H1 (cell line): ENCODE measurements at regions not wholly inside any gene's neighbourhood (a gene's known extent, or its start where the extent isn't known, plus 50 kb on each side); places are given as distances from the start of the nearest gene placed in this dataset.
A peak's percentile ranks its signal among the peaks of the same experiment; 100 is the strongest.

Source experiments
- CTCF ChIA-PET: fragments of 300-600 bp; sonication (Branson Sonifier 250); formaldehyde crosslinking; loops from one replicate; lab custom pipeline; 2021; ENCODE audit not compliant: partially characterized antibody; lab: Charles Lee
- POLR2A ChIA-PET: fragments of 300-600 bp; sonication (Branson Sonifier 250); formaldehyde crosslinking; loops from one replicate; lab custom pipeline; 2021; ENCODE audit warnings: inconsistent platforms; ENCODE audit not compliant: partially characterized antibody; lab: Charles Lee
- DNase-seq, 2 experiments: peaks; one replicate each; pipeline versions ENCODE4 v3.0.0 to v3.0.0-alpha.2; 2010 to 2022; ENCODE audit warnings: low spot score in 2 of 2, low read depth in 1 of 2, mixed read lengths in 1 of 2
- FAIRE-seq: peaks from 2 replicates; lab custom pipeline; 2011; peaks lifted over from hg19 to GRCh38; lab: Jason Lieb, UNC
- H2AFZ ChIP-seq: 2 replicates; pipeline ENCODE4 v1.8.1; 2012; ENCODE audit warnings: low read length, inconsistent platforms
- H2AK5ac ChIP-seq: 2 replicates; pipeline ENCODE4 v1.6.1; 2013; ENCODE audit warnings: low read depth, low read length
- H2BK120ac ChIP-seq: replicated peaks from 2 replicates; pipeline ENCODE3; 2013; ENCODE audit warnings: low read depth, low read length, inconsistent platforms
- H2BK12ac ChIP-seq: 2 replicates; pipeline ENCODE4 v1.6.1; 2013; ENCODE audit warnings: low read depth, low read length
- H2BK15ac ChIP-seq: 2 replicates; pipeline ENCODE4 v1.6.1; 2013; ENCODE audit warnings: low read length
- H2BK20ac ChIP-seq: 2 replicates; pipeline ENCODE4 v1.6.1; 2013; ENCODE audit warnings: low read length
- H2BK5ac ChIP-seq: 2 replicates; pipeline ENCODE4 v1.6.1; 2013; ENCODE audit warnings: low read depth, low read length
- H3K14ac ChIP-seq: 2 replicates; pipeline ENCODE4 v1.6.1; 2013; ENCODE audit warnings: inconsistent platforms; ENCODE audit not compliant: insufficient read length
- H3K18ac ChIP-seq: 2 replicates; pipeline ENCODE4 v1.6.1; 2013; ENCODE audit warnings: low read length; ENCODE audit errors: extremely low read depth
- H3K23ac ChIP-seq: 2 replicates; pipeline ENCODE4 v1.6.1; 2013; ENCODE audit warnings: inconsistent platforms; ENCODE audit not compliant: insufficient read length
- H3K23me2 ChIP-seq: 2 replicates; pipeline ENCODE4 v1.6.1; 2013; ENCODE audit warnings: low read depth, low read length
- H3K27ac ChIP-seq: 2 replicates; pipeline ENCODE4 v1.6.1; 2011; ENCODE audit warnings: low read depth, low read length, inconsistent platforms
- H3K27me3 ChIP-seq, 4 experiments: replicated peaks in 1 of 4; 1 replicate in 1 of 4; 2 replicates in 3 of 4; pipeline versions ENCODE4 v1.6.1 to v1.8.1; 2011 to 2013; ENCODE audit warnings: low read length in 3 of 4, mild to moderate bottlenecking in 3 of 4, inconsistent platforms in 2 of 4, mixed read lengths in 2 of 4, moderate library complexity in 1 of 4; ENCODE audit not compliant: control insufficient read depth in 3 of 4, insufficient read depth in 3 of 4; ENCODE audit errors: extremely low read depth in 1 of 4
- H3K36me3 ChIP-seq, 4 experiments: 2 replicates each; pipeline versions ENCODE4 v1.6.1 to v1.8.1; 2011 to 2013; ENCODE audit warnings: mild to moderate bottlenecking in 4 of 4, low read length in 3 of 4, moderate library complexity in 2 of 4, control low read depth in 1 of 4, inconsistent platforms in 1 of 4; ENCODE audit not compliant: insufficient read depth in 4 of 4, control insufficient read depth in 2 of 4
- H3K4ac ChIP-seq: replicated peaks from 2 replicates; pipeline ENCODE3; 2013; ENCODE audit warnings: low read length, low read depth, mixed read lengths, inconsistent platforms; ENCODE audit not compliant: insufficient read length
- H3K4me1 ChIP-seq, 4 experiments: replicated peaks in 1 of 4; 1 replicate in 1 of 4; 2 replicates in 3 of 4; pipeline versions ENCODE4 v1.6.1 to v1.8.1; 2011 to 2013; ENCODE audit warnings: low read length in 3 of 4, inconsistent platforms in 2 of 4, mixed read lengths in 1 of 4; ENCODE audit not compliant: insufficient read depth in 4 of 4, control insufficient read depth in 3 of 4
- H3K4me2 ChIP-seq, 2 experiments: 2 replicates each; pipeline versions ENCODE4 v1.6.1 to v1.8.1; 2011 to 2013; ENCODE audit warnings: low read depth in 2 of 2, low read length in 2 of 2, control low read depth in 1 of 2, inconsistent platforms in 1 of 2, mild to moderate bottlenecking in 1 of 2; ENCODE audit not compliant: insufficient read depth in 1 of 2
- H3K4me3 ChIP-seq, 4 experiments: fragments of 200-600, 300-600 bp in 1 of 4; sonication (generic), shearing (Covaris generic), sonication (Bioruptor Twin) in 1 of 4; 2 replicates each; pipeline versions ENCODE4 v1.5.1 to v1.8.1; 2011 to 2016; ENCODE audit warnings: low read length in 4 of 4, low read depth in 3 of 4, control low read depth in 2 of 4, inconsistent platforms in 2 of 4, mild to moderate bottlenecking in 2 of 4, mixed read lengths in 1 of 4, moderate library complexity in 1 of 4; ENCODE audit not compliant: insufficient read depth in 2 of 4; ENCODE audit errors: extremely low read depth in 1 of 4
- H3K56ac ChIP-seq: replicated peaks from 2 replicates; pipeline ENCODE3; 2013; ENCODE audit warnings: low read depth, mild to moderate bottlenecking, mixed read lengths, low read length, inconsistent platforms; ENCODE audit not compliant: insufficient read length
- H3K79me1 ChIP-seq: 2 replicates; pipeline ENCODE4 v1.6.1; 2013; ENCODE audit warnings: low read depth, low read length, control low read depth
- H3K79me2 ChIP-seq, 2 experiments: 2 replicates each; pipeline versions ENCODE4 v1.6.1 to v1.8.1; 2012 to 2013; ENCODE audit warnings: low read length in 2 of 2, mild to moderate bottlenecking in 2 of 2, inconsistent platforms in 1 of 2; ENCODE audit not compliant: insufficient read depth in 2 of 2, control insufficient read depth in 1 of 2
- H3K9ac ChIP-seq, 4 experiments: replicated peaks in 1 of 4; 1 replicate in 1 of 4; 2 replicates in 3 of 4; pipeline versions ENCODE4 v1.6.1 to v1.8.1; 2011 to 2013; ENCODE audit warnings: low read depth in 3 of 4, low read length in 3 of 4, control low read depth in 2 of 4, mild to moderate bottlenecking in 2 of 4, moderate library complexity in 2 of 4, inconsistent platforms in 1 of 4; ENCODE audit errors: extremely low read depth in 1 of 4
- H3K9me3 ChIP-seq, 2 experiments: 2 replicates each; pipeline versions ENCODE4 v1.6.1 to v1.8.1; 2012 to 2013; ENCODE audit warnings: mild to moderate bottlenecking in 2 of 2, moderate library complexity in 2 of 2, control low read depth in 1 of 2, inconsistent platforms in 1 of 2, low read depth in 1 of 2, low read length in 1 of 2, mixed read lengths in 1 of 2; ENCODE audit not compliant: insufficient read depth in 2 of 2
- H4K20me1 ChIP-seq, 2 experiments: replicated peaks in 1 of 2; 2 replicates each; pipeline versions ENCODE3 to v1.8.1; 2011 to 2013; ENCODE audit warnings: inconsistent platforms in 2 of 2, low read length in 2 of 2, mild to moderate bottlenecking in 1 of 2; ENCODE audit not compliant: insufficient read depth in 2 of 2, control insufficient read depth in 1 of 2
- H4K5ac ChIP-seq: 2 replicates; pipeline ENCODE4 v1.6.1; 2013; ENCODE audit warnings: low read length, low read depth, mixed read lengths, inconsistent platforms; ENCODE audit not compliant: insufficient read length
- H4K8ac ChIP-seq: 2 replicates; pipeline ENCODE4 v1.8.0; 2013; ENCODE audit warnings: mild to moderate bottlenecking, moderate library complexity, low read length, inconsistent platforms; ENCODE audit not compliant: insufficient read depth; ENCODE audit errors: extremely low read depth
- H4K91ac ChIP-seq: replicated peaks from 2 replicates; pipeline ENCODE3; 2013; ENCODE audit warnings: low read length, mixed read lengths, inconsistent platforms; ENCODE audit not compliant: insufficient read length
- CHD2 ChIP-seq: IDR thresholded peaks from 2 replicates; pipeline ENCODE4 v1.6.1; 2012; ENCODE audit warnings: low read length, improper control_type of control experiment
- SIN3A ChIP-seq, 2 experiments: IDR thresholded peaks in 1 of 2; conservative IDR thresholded peaks in 1 of 2; 2 replicates each; pipeline ENCODE4 v1.6.1; 2011 to 2012; ENCODE audit warnings: low read length in 2 of 2, improper control_type of control experiment in 1 of 2, low read depth in 1 of 2, mild to moderate bottlenecking in 1 of 2
- SUZ12 ChIP-seq: fragments of 200-600 bp; sonication (generic); IDR thresholded peaks from 2 replicates; pipeline ENCODE4 v1.6.1; 2012; ENCODE audit warnings: mild to moderate bottlenecking, inconsistent platforms, low read length, moderate library complexity, mixed read lengths
- TEAD4 ChIP-seq: IDR thresholded peaks from 2 replicates; pipeline ENCODE4 v1.6.1; 2012; ENCODE audit warnings: low read depth, low read length, inconsistent platforms, mixed read lengths
- WGBS, 2 experiments: shearing (Covaris generic) in 1 of 2; methylation state at CpG; one replicate each; pipeline versions ENCODE4 v1.1.6 to v1.1.7; 2013 to 2015; ENCODE audit warnings: low lambda C conversion rate in 2 of 2, mixed read lengths in 2 of 2, inconsistent platforms in 1 of 2, low coverage in 1 of 2, missing lambda C conversion rate in 1 of 2; ENCODE audit not compliant: insufficient replicate concordance in 2 of 2, insufficient coverage in 1 of 2, insufficient read length in 1 of 2; ENCODE audit errors: extremely low coverage in 1 of 2, missing lambda C conversion rate in 1 of 2; 5-methylcytosine and 5-hydroxymethylcytosine counted together

DNA sequence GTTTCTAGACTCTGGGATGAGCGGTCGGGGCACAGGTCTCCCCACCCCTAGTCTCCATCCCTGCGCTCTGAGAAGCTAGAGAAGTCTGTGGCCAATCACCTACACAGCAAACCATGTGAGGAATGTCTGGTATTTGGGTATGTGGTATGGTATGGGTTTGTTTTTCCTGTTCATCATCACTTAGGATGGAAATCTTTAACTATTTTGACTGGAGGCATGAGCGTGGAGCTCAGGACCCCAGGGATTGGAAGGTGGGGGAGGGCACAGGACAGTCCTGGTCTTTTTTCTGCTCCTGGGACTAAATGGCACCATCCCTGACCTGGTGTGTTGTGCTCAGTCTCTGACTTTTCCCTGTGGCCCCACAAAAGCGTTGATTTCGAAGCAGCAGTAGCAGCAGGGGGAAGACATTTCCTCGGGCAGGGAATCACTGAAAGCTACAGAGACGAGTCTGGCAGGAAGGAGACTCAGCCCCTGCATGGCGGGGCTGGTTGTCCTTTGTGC is 191.7 kb upstream of the TPM1 start:
- H3K9ac ChIP-seq = no peak overlapping the region
- peak overlapping the region; percentile 21 to 34; a peak in 3 of 4 replicates for H3K4me2 ChIP-seq
- H2AFZ ChIP-seq = peak overlapping the region; percentile 86; the same call in 1 of the 2 replicates
- TF ChIP-seq TEAD4 = peak; percentile 91
- no peak for TF ChIP-seq CHD2
- no peak for TF ChIP-seq SUZ12
- 0 out of 4 replicates have a peak, but pooled peaks of 1 of the 2 experiments have one; percentile 26 for TF ChIP-seq SIN3A (conservative IDR thresholded peaks at IDR 0.05 in 1 of 2, IDR thresholded peaks at IDR 0.05 in 1 of 2; ENCODE audit: low read depth in 1 of 2, low read length in 2 of 2)

More for the DNA sequence above, 191.7 kb upstream of the TPM1 start:
- 58% methylated on average over 9 of the region's 9 CpGs; no CpG with 5 or more reads in 1 of the 2 experiments for WGBS, 2 experiments
- Histone ChIP-seq H3K36me3 (no peaks in the 10 kb centered on the region), H2BK15ac (no peak overlapping the region), H4K91ac (peak overlapping the region; percentile 23), H3K4me1 (peaks cover 15 to 35% (median 27%) of the 10 kb centered on the region in 4 experiments), H2BK20ac (peak overlapping the region; percentile 98), H3K9me3 (peaks cover 0 to 5% of the 10 kb centered on the region in 2 experiments; a peak in 1 of 4 replicates), H3K79me1 (no peaks in the 10 kb centered on the region), H4K20me1 (no peaks in the 10 kb centered on the region), H3K23me2 (no peaks in the 10 kb centered on the region; the same call in 1 of the 2 replicates), H2BK120ac (peak overlapping the region; percentile 93), H3K56ac (no peak overlapping the region), H3K27me3 (no peaks in the 10 kb centered on the region), H2AK5ac (peak overlapping the region; percentile 99; the same call in 1 of the 2 replicates), H2BK5ac (peak overlapping the region; percentile 92), H4K5ac (peak overlapping the region; percentile 25), H3K4ac (peak overlapping the region; percentile 47), H2BK12ac (peak overlapping the region; percentile 98), H3K18ac (peak overlapping the region; percentile 93), H3K4me3 (no peak overlapping the region), H4K8ac (peak overlapping the region; percentile 84), H3K79me2 (no peaks in the 10 kb centered on the region), H3K27ac (peak overlapping the region; percentile 50; the same call in 1 of the 2 replicates), H3K14ac (no peak overlapping the region), H3K23ac (no peak overlapping the region)
- DNase-seq (peak in 1 of 2 experiments; percentile 34), FAIRE-seq (no peak)
- CTCF ChIA-PET = interaction anchor here (0.8 to 1.5 kb wide), 11 partner anchors 11 to 197 kb away, joined by 3 to 7 read pairs (median 3); no protein-coding TSS in a partner anchor
- POLR2A ChIA-PET = interaction anchor here (0.8 to 12.8 kb wide), 7 partner anchors 16 to 242 kb away, joined by 3 to 195 read pairs (median 4); partner anchors contain the start of gene TPM1
